Small intestine (tissue), 7 donors: ENCODE measurements at regions not wholly inside any gene's neighbourhood (a gene's known extent, or its start where the extent isn't known, plus 50 kb on each side); places are given as distances from the start of the nearest gene placed in this dataset.
"Not testable (repeated sequence)": the region's sequence is repeated elsewhere in the genome, so short reads cannot be mapped to it uniquely, and the experiment has no call there.

ENCODE experiments used
- DNase-seq, 2 donors: peaks; one replicate each; pipeline versions ENCODE4 v3.0.0 to v3.0.0-alpha.2; 2013
- FAIRE-seq: peaks from 2 replicates; lab custom pipeline; 2012; peaks lifted over from hg19 to GRCh38; lab: Jason Lieb, UNC
- H3K27ac ChIP-seq, 3 donors: one replicate each; pipeline ENCODE4 v1.5.1; 2013; ENCODE audit warnings: low read length in 2 of 3, mild to moderate bottlenecking in 2 of 3, control low read depth in 1 of 3, inconsistent platforms in 1 of 3, low read depth in 1 of 3, moderate library complexity in 1 of 3
- H3K27me3 ChIP-seq, 3 donors: one replicate each; pipeline ENCODE4 v1.6.1; 2013; ENCODE audit warnings: low read length in 3 of 3, inconsistent platforms in 1 of 3; ENCODE audit not compliant: control insufficient read depth in 3 of 3, insufficient read depth in 3 of 3
- H3K36me3 ChIP-seq, 3 donors: one replicate each; pipeline ENCODE4 v1.6.1; 2013; ENCODE audit warnings: low read length in 3 of 3, inconsistent platforms in 1 of 3, low read depth in 1 of 3, mild to moderate bottlenecking in 1 of 3, moderate library complexity in 1 of 3; ENCODE audit not compliant: control insufficient read depth in 3 of 3, insufficient read depth in 2 of 3
- H3K4me1 ChIP-seq, 3 donors: one replicate each; pipeline ENCODE4 v1.6.1; 2013; ENCODE audit warnings: low read length in 2 of 3, inconsistent platforms in 1 of 3, low read depth in 1 of 3, mild to moderate bottlenecking in 1 of 3, moderate library complexity in 1 of 3; ENCODE audit not compliant: control insufficient read depth in 3 of 3, insufficient read depth in 2 of 3
- H3K4me3 ChIP-seq, 3 donors: one replicate each; pipeline ENCODE4 v1.5.1; 2013; ENCODE audit warnings: low read length in 3 of 3, control low read depth in 1 of 3, inconsistent platforms in 1 of 3, low read depth in 1 of 3, mild to moderate bottlenecking in 1 of 3, moderate library complexity in 1 of 3
- H3K9me3 ChIP-seq, 2 donors: one replicate each; pipeline ENCODE4 v1.6.1; 2013; ENCODE audit warnings: low read depth in 1 of 2, low read length in 1 of 2; ENCODE audit not compliant: control insufficient read depth in 2 of 2, insufficient read depth in 1 of 2
- WGBS, 3 donors: extraction: QIAGEN DNeasy Blood & Tissue Kit; methylation state at CpG; one replicate each; pipeline ENCODE4 v1.1.7; 2013; 5-methylcytosine and 5-hydroxymethylcytosine counted together
- donor health status: healthy with polysubstance abuse.
- donor health status: control.
- donor health status: control.
- donor health status: Bipolar disorder and iron deficiency.
- donor health status: healthy.

DNA sequence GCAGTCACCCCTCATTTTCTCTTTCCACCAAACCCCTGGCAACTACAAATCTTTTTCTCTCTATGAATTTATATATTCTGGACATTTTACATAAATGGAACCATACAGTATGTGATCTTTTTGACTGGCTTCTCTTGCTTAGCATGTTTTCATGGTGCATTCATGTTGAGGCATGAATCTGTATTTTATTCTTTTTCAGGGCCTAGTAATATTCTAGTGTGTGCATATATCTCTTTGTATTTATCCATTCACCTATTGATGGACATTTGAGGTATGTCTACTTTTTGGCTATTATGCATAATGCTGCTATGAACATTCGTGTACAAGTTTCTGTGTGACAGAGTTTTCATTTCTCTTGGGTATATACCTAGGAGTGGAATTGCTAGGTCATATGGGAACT lies 78.2 kb downstream of the HACD1 start:
- Histone ChIP-seq H3K9me3 (peaks cover 0 to 6% of the 10 kb centered on the region in 2 donors), H3K4me3 (no peak overlapping the region), H3K4me1 (no peaks in the 10 kb centered on the region), H3K36me3 (no peaks in the 10 kb centered on the region), H3K27ac (no peak overlapping the region), H3K27me3 (no peaks in the 10 kb centered on the region)
- WGBS, 3 donors, result 86 to 89% (median 89%) methylated on average over 1 of the region's 1 CpG
- no peak for FAIRE-seq
- no peak for DNase-seq

DNA sequence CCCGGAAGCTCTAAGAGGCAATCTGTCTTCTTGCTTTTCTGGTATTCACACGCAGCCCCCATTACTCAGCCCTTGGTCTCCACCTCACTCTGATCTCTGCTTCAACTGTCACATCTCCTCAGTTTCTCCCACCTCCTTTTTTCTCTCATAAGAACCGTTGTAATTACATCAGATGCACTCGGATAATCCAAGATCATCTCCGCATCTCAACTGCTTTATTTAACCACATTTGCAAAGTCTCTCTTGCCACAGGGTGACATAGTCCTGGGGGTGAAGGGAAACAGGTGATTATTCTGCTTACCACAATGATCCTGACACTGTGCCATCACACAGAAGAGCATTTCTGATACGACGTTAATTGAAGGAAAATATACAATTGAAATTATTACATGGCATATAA lies 79.9 kb downstream of the HACD1 start:
- peaks cover 0 to 6% of the 10 kb centered on the region in 2 donors for H3K9me3 ChIP-seq
- DNase-seq, result no peak
- no peaks in the 10 kb centered on the region for H3K27me3 ChIP-seq
- 69 to 80% (median 73%) methylated on average over 7 of the region's 7 CpGs for WGBS, 3 donors
- FAIRE-seq, result no peak
- no peak overlapping the region for H3K4me3 ChIP-seq
- H3K36me3 ChIP-seq, result no peaks in the 10 kb centered on the region
- H3K4me1 ChIP-seq, result no peaks in the 10 kb centered on the region
- no peak overlapping the region for H3K27ac ChIP-seq

DNA sequence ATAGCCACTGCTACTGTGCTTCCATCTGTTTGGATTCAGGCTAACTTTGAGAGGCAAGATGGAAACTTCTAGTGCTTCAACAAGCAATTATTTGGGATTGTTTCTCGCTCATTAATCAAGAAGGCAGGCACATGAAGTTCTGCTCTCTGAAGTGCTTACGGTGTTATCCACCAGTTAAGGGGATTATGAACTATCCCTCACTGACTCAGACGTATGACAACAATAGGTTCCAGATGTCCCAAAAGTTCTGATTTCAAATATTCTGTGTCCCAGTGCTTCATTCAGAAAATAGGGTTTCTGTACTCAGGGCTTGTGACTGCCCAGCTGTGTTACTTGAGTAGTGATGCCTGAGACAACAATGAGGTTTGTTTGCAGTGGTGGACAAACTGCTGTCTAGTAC lies 81.0 kb downstream of the HACD1 start:
- 69 to 83% (median 72%) methylated on average over 3 of the region's 3 CpGs for WGBS, 3 donors
- DNase-seq (no peak), FAIRE-seq (no peak)
- Histone ChIP-seq H3K9me3 (peaks cover 0 to 6% of the 10 kb centered on the region in 2 donors), H3K27me3 (no peaks in the 10 kb centered on the region), H3K4me3 (no peak overlapping the region), H3K36me3 (no peaks in the 10 kb centered on the region), H3K27ac (no peak overlapping the region), H3K4me1 (no peaks in the 10 kb centered on the region)

DNA sequence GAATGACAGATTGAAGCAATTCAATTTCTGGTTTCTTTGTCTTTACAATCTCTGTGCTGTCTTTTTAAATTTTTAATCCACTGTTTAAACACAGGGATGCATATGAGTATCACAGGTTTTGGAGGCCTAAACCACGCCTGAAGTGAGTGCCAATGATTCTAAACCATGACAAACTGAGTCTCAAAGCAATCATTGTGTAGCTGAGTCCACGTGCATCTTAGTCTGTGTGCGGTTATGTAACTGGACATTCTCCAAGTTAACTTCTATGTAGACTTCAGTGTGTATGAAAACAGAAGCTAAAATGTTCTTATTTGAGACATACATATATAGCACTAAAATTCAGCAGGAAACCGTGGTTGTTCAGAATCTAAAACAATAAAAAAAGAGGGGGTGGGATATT lies 79.3 kb upstream of the ST8SIA6 start:
- FAIRE-seq, result no peak

DNA sequence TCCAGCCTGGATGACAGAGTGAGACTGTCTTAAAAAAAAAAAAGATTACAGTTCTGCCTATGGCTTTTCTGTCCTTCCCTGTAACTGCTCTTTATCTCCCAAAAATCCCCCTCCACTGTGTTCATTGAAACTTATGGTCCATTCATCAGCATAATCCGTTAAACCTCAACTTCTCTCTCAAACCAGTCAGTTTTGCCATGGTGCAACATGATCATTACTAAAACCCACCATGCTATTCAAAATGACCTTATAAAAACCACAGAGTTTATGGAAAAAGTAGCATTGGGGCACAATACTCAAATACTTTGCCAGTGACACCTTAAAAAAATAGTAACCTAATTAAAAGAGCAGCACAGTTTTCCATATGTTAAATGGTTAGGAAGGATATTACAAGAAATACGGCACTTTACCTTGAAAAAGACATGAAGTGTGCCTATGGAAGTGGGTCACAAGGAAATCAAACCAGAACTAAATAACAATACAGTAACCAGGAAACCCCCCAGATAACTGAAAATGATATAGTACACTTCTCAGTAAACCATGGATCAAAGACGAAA lies 74.0 kb upstream of the ST8SIA6 start:
- no peak for DNase-seq
- Histone ChIP-seq H3K4me1 (no peaks in the 10 kb centered on the region), H3K27me3 (no peaks in the 10 kb centered on the region), H3K27ac (no peak overlapping the region), H3K9me3 (no peaks in the 10 kb centered on the region), H3K36me3 (no peaks in the 10 kb centered on the region), H3K4me3 (no peak overlapping the region)
- 79 to 88% (median 87%) methylated on average over 3 of the region's 3 CpGs for WGBS, 3 donors
- no peak for FAIRE-seq

More for the DNA sequence above, 79.3 kb upstream of the ST8SIA6 start:
- no peaks in the 10 kb centered on the region for H3K36me3 ChIP-seq
- no peaks in the 10 kb centered on the region for H3K27me3 ChIP-seq
- H3K9me3 ChIP-seq, result peaks cover 0 to 6% of the 10 kb centered on the region in 2 donors
- WGBS, 3 donors, result 48 to 68% (median 61%) methylated on average over 4 of the region's 4 CpGs
- no peak overlapping the region for H3K4me3 ChIP-seq
- no peak for DNase-seq
- no peak overlapping the region for H3K27ac ChIP-seq
- no peaks in the 10 kb centered on the region for H3K4me1 ChIP-seq

DNA sequence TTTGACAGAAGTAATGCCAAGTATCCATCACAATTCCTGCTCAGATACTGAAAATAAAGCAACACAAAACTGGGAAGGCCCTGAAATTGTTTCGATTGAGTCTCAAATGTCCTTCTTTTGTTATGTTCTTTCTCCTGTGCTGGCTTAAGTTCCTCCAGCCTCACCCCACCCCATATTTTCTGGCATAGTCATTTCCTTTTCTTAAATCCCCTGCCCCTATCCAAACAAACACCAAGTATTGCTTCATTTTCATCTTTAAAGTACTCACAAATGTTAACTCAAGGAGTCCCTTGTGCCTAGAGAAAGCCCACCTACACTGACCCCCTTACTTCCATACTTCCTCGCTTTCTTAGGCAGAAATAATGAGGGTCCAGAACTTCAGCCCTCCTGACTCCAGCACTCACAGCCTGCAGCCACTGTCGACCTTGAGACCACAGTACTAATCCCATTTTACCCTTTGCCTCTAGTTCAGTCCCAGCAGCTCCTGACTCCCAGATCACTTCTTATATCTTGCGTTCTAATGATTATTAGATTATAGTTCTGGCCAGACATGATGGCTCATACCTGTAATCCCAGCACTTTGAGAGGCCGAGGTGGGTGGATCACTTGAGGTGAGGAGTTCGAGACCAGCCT lies 73.2 kb upstream of the ST8SIA6 start:
- no peak for FAIRE-seq

DNA sequence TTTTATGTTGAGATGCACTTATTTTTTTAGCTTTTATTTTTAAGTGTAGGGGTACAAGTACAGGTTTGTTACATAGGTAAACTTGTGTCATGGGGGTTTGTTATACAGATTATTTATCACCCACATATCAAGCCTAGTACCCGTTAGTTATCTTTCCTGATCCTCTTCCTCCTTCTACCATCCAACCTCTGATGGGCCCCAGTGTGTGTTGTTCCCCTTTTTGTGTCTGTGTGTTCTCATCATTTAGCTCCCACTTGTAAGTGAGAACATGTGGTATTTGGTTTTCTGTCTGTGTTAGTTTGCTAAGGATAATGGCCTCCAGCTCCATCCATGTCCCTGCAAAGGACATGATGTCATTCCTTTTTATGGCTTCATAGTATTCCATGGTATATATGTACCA lies 72.2 kb upstream of the ST8SIA6 start:
- H3K9me3 ChIP-seq, H3K27me3 ChIP-seq, H3K4me3 ChIP-seq, FAIRE-seq, H3K36me3 ChIP-seq, DNase-seq, H3K27ac ChIP-seq, H3K4me1 ChIP-seq: not testable (repeated sequence)
- WGBS, 3 donors, result 50 to 74% (median 73%) methylated on average over 1 of the region's 1 CpG

More for the DNA sequence above, 73.2 kb upstream of the ST8SIA6 start:
- H3K9me3 ChIP-seq, result no peaks in the 10 kb centered on the region
- no peaks in the 10 kb centered on the region for H3K27me3 ChIP-seq
- 81 to 85% (median 83%) methylated on average over 6 of the region's 6 CpGs for WGBS, 3 donors
- no peak overlapping the region for H3K27ac ChIP-seq
- H3K36me3 ChIP-seq, result no peaks in the 10 kb centered on the region
- no peak overlapping the region for H3K4me3 ChIP-seq
- no peak for DNase-seq
- H3K4me1 ChIP-seq, result no peaks in the 10 kb centered on the region

DNA sequence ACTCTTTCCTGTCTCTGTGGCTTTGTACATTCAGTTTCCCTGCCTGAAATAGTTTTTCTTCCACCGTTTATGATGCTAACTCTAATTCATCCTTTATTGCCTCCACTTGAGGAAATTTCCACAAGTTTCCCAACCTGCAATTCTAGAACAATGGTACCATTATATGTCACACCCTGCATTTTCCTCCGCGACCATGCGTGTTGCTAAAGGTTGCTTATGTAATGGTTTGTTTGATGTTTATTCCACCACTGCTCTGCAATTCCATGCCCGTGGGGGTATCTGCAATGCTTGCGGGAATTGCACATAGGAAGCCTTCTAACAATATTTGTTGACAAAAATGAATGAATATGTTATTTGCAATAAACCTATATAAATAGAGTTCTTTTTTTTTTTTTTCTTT lies 69.5 kb upstream of the ST8SIA6 start:
- no peak for FAIRE-seq
- no peak overlapping the region for H3K27ac ChIP-seq
- no peaks in the 10 kb centered on the region for H3K36me3 ChIP-seq
- no peaks in the 10 kb centered on the region for H3K9me3 ChIP-seq
- H3K27me3 ChIP-seq, result no peaks in the 10 kb centered on the region
- 23 to 61% (median 39%) methylated on average over 6 of the region's 6 CpGs for WGBS, 3 donors
- H3K4me1 ChIP-seq, result no peaks in the 10 kb centered on the region
- no peak for DNase-seq
- no peak overlapping the region for H3K4me3 ChIP-seq
